EL (cell line): ENCODE measurements at regions not wholly inside any gene's neighbourhood (a gene's known extent, or its start where the extent isn't known, plus 50 kb on each side); places are given as distances from the start of the nearest gene placed in this dataset.
"Not testable (repeated sequence)": the region's sequence is repeated elsewhere in the genome, so short reads cannot be mapped to it uniquely, and the experiment has no call there.

Source experiments
- DNase-seq: peaks from one replicate; pipeline ENCODE4 v3.0.0-alpha.2; 2016

GRCh38 chr3:181239441-181239840 lies 249.9 kb upstream of the DNAJC19 start:
- DNase-seq: no peak

- no peak for DNase-seq
Observed at GRCh38 chr3:181230258-181230657, 240.7 kb upstream of the DNAJC19 start.

- DNase-seq: no peak
Observed at GRCh38 chr3:181213347-181213746, 223.8 kb upstream of the DNAJC19 start.

- no peak for DNase-seq
Observed at GRCh38 chr3:181212271-181212670, 222.7 kb upstream of the DNAJC19 start.

GRCh38 chr3:181210275-181210674 lies 220.7 kb upstream of the DNAJC19 start:
- no peak for DNase-seq

- no peak for DNase-seq
Observed at GRCh38 chr3:181189556-181189955, 200.0 kb upstream of the DNAJC19 start.

GRCh38 chr3:181183764-181184163 lies 194.2 kb upstream of the DNAJC19 start:
- DNase-seq: no peak

GRCh38 chr3:181183057-181183456 lies 193.5 kb upstream of the DNAJC19 start:
- not testable (repeated sequence) for DNase-seq

- DNase-seq: no peak
Observed at GRCh38 chr3:181178991-181179390, 189.5 kb upstream of the DNAJC19 start.

- peak; percentile 14 for DNase-seq
Observed at GRCh38 chr3:181176601-181177000, 187.1 kb upstream of the DNAJC19 start.

- DNase-seq: no peak
Observed at GRCh38 chr3:181174676-181175233, 185.2 kb upstream of the DNAJC19 start.

- no peak for DNase-seq
Observed at GRCh38 chr3:181174022-181174421, 184.5 kb upstream of the DNAJC19 start.

- no peak for DNase-seq
Observed at GRCh38 chr3:181173227-181173626, 183.7 kb upstream of the DNAJC19 start.

- DNase-seq: no peak
Observed at GRCh38 chr3:181134873-181135272, 145.3 kb upstream of the DNAJC19 start.

- DNase-seq: no peak
Observed at GRCh38 chr3:181133832-181134231, 144.3 kb upstream of the DNAJC19 start.

GRCh38 chr3:181105646-181106045 lies 116.1 kb upstream of the DNAJC19 start:
- no peak for DNase-seq

- DNase-seq: peak; percentile 1
Observed at GRCh38 chr3:181103605-181104004, 114.1 kb upstream of the DNAJC19 start.

GRCh38 chr3:181086011-181086410 lies 96.5 kb upstream of the DNAJC19 start:
- DNase-seq: no peak

- DNase-seq: no peak
Observed at GRCh38 chr3:181081930-181082329, 92.4 kb upstream of the DNAJC19 start.

- no peak for DNase-seq
Observed at GRCh38 chr3:181076558-181076957, 87.0 kb upstream of the DNAJC19 start.

- no peak for DNase-seq
Observed at GRCh38 chr3:181075098-181075497, 85.6 kb upstream of the DNAJC19 start.

GRCh38 chr3:181066143-181067087 lies 76.9 kb upstream of the DNAJC19 start:
- DNase-seq: no peak

- no peak for DNase-seq
Observed at GRCh38 chr3:181056136-181056732, 66.7 kb upstream of the DNAJC19 start.

- no peak for DNase-seq
Observed at GRCh38 chr3:181054538-181054937, 65.0 kb upstream of the DNAJC19 start.
